Fibroblast of pulmonary artery (primary cell): ENCODE measurements at regions not wholly inside any gene's neighbourhood (a gene's known extent, or its start where the extent isn't known, plus 50 kb on each side); places are given as distances from the start of the nearest gene placed in this dataset.

Source experiments
- DNase-seq: peaks from one replicate; pipeline ENCODE4 v3.0.0-alpha.2; 2010; ENCODE audit warnings: low read depth
- H3K4me3 ChIP-seq: replicated peaks from 2 replicates; pipeline ENCODE4 v1.5.1; 2011; ENCODE audit warnings: low read depth, mild to moderate bottlenecking, control low read depth, low read length, moderate library complexity
- CTCF ChIP-seq: IDR thresholded peaks from 2 replicates; pipeline ENCODE4 v1.5.1; 2011; ENCODE audit warnings: mild to moderate bottlenecking, control low read depth, low read length, inconsistent platforms; ENCODE audit errors: missing control alignments

GRCh38 chr2:200086911-200087310, 131.5 kb downstream of the MAIP1 start:
- no peak overlapping the region for H3K4me3 ChIP-seq
- TF ChIP-seq CTCF, result no peak
- DNase-seq, result no peak

DNA sequence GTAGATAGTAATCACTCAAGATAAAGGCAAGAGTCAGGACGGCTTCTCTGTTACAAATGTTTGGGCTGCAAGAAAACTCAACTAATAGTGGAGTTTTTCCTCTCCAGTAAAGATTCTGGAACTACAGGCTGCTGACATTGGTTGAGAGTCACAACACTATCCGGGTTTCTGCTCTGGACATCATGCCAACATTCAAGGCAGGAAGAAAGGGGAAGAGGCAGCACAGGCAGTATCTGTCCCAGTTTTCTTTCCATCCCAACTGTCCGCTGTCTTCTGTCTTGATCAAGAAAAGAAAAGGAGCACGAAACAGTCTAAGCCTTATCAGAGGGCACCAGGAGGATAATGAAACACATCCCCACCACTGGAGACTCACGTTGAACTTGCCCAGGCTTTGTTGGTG, 132.1 kb downstream of the MAIP1 start:
- DNase-seq, result no peak
- H3K4me3 ChIP-seq, result no peak overlapping the region
- no peak for TF ChIP-seq CTCF

DNA sequence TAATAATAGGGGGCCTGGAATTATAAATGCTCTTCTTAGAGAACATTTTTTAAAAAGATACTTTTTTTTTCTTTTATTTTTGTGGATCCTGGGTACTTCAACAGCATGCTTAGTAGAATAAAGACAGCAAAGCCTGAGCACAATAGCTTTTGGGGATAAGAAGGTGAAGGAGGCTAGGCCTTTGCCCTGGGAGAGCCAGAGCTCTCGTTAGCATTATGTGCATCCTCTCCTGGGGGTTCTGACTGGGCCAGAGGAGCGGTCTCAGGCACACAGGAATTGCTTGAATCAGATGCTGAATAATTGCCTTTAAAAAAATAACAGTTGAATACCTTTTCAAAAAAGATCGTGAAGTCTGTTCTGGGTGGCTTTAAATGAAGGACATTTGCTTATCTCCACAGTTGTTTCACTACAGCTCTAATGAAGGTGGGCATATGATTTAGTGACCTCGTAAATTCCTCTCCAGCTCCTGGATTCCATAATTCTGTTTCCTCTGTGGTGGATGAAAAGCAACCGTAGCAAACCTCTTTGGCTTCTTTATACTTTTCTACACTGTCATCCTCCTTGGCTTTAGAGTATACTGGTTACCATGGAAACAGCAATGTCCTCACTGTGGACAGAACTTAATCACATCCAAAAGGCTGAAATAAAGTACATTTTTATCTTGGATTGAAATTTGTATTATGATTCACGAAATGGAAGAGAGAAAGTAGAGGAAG, 133.8 kb downstream of the MAIP1 start:
- TF ChIP-seq CTCF, result no peak
- DNase-seq, result peak; percentile 15
- H3K4me3 ChIP-seq, result no peak overlapping the region

GRCh38 chr2:200089756-200090109, 134.4 kb downstream of the MAIP1 start:
- no peak for TF ChIP-seq CTCF
- no peak for DNase-seq
- H3K4me3 ChIP-seq, result no peak overlapping the region

- no peak for DNase-seq
- no peak for TF ChIP-seq CTCF
- no peak overlapping the region for H3K4me3 ChIP-seq
Observed at GRCh38 chr2:200090683-200091082, 135.3 kb downstream of the MAIP1 start.

DNA sequence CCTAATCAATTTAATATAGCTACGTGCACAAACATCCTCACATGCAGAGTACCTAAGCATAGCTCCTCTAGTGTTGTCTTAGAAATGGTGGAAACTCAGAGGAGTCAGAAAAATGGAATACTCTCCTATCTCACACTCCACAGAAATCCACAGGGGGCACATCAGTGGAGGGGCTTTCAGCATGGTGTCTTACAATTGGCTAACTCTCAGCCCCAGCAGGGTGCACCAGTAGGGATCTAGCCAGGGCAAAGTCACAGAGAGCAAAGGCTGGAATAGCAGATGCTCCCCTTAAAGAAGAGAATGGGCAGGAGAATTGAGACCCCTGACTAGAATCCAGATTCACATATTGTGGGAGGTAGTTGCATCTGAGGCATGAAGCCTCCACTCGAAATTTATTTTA, 135.7 kb downstream of the MAIP1 start:
- no peak overlapping the region for H3K4me3 ChIP-seq
- DNase-seq, result no peak
- no peak for TF ChIP-seq CTCF

DNA sequence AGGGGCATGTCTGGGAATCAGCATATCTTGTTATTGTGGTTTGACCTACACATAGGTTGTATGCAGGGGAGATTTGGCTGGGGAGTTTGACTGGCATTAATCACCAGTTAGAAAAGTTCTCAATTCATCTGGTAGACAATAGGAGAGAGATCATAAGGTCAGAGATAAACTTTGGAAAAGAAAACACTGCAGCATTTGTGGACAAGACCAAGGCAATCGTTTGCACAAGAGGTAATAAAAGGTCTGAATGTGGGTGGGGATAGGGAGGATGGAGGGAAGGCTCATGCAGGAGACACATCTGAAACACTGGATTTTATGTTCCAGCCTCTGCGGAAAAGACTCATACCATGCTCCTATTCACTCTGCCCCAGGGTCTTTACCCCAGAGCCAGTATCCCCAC, 136.9 kb downstream of the MAIP1 start:
- no peak for DNase-seq
- TF ChIP-seq CTCF, result no peak
- H3K4me3 ChIP-seq, result no peak overlapping the region
